ENCODE measurements at regions not wholly inside any gene's neighbourhood (a gene's known extent, or its start where the extent isn't known, plus 50 kb on each side); places are given as distances from the start of the nearest gene placed in this dataset.
"Not testable (repeated sequence)": the region's sequence is repeated elsewhere in the genome, so short reads cannot be mapped to it uniquely, and the experiment has no call there.

DNA sequence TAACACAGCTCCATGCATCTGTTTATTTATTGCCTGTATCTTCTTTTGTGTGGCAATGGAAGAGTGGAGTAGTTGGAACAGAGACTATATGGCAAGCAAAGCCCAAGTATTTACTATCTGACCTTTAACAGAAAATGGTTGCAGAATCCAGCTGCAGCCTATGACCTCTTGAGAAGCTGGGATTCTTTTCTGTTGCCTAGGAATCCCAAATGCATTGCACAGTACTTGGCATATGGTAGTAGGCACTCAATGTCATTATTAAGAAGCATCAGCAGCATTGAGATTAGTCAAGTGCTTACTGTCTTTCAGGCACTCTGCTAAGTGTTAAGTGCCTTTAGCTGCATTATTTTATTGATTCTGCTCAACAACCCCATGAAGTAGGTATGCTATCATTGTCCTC is 331.6 kb downstream of the CCDC85A start:
- DNase-seq (ENCODE audit: low read depth in 2 of 2), result no peak

DNA sequence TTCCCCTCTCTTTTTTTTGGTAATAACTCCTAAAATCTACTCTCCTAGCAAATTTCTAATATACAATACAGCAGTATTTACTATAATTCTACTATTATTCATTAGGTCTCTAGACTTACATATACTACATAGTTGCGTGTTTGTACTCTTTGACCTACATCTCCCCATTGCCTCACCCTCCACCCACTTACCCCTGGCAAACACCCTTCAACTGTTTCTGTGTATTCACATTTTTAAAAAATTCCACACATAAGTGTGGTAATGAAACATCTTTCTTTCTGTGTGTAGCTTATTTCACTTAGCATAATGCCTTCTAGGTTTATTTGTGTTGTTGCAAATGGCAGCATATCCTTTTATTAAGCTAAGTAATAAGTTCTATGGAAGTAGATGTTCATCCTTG is 336.0 kb downstream of the CCDC85A start:
- no peak for DNase-seq (ENCODE audit: low read depth in 2 of 2)

DNA sequence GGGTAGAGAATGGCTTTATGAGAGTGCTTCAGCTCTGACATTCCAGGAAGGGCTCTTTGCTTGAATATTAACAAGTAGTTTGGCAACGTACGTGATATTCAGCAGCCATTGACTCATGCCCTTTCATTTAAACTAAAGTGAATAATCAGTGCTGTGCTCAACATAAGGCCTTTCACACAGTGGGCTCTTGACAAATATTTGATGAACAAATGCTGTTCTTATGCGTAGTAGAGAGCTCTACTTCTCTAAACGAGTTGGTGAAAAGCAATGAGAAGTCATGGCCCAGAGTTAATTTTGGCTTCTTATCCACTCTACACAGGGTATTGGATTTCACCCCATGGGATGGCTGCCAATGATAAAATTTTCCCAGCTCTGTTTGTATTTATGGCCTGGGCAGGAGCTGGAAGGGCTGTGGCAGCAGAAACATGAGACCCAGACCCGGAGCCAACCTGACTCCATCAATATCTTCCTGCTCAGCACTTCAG is 338.9 kb downstream of the CCDC85A start:
- DNase-seq (ENCODE audit: low read depth in 2 of 2), result no peak

DNA sequence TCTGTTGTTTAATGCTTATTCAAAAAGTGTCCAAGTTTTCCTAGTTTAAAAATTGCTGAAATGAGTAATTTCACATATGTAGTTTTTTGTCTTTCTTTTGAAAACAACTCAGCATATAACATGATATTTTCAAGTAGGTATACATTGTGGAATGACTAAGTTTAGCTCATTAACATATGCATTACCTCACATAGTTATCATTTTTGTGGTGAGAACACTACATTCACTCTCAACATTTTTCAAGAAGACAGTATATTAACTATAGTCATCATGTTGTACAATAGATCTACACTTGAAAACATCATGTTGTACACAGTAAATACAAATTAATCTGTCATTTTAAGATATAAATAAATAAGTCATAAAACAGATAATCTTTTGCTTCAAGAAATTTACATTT is 340.0 kb downstream of the CCDC85A start:
- no peak for DNase-seq (ENCODE audit: low read depth in 2 of 2)

DNA sequence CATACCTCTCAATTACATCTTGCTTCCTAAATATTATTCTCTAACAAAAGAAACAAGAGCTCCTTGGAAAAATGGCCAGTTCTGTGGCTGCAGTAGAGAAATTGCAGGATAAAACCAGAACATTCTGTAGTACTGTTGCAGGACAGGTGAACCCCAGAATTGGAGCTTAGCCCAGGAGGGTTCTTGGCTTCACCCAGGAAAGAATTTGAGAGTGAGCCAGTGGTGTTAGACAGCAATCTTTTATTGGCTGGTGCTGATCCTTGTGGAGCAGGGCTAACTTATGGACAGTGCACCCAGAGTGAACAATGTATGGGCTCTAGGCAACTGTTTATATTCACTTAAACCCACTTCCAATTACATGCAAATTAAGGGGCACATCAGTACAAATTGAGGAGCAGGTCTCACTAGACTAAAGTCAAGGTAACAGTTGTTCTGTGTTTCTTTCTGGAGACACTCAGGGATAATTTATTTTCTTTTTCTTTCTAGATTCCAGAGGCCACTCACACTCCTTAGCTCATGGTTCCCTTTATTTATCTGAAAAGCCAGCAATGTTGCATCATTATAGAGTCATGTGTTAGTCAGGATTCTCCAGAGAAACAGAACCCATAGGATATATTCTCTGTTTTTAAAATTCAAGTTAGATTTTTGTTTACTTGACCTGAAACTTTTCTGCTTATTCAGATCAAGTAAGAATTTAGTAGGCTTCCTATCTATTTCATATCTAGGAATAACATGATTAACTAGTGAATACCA is 348.1 kb downstream of the CCDC85A start:
- DNase-seq (ENCODE audit: low read depth in 2 of 2), result no peak

DNA sequence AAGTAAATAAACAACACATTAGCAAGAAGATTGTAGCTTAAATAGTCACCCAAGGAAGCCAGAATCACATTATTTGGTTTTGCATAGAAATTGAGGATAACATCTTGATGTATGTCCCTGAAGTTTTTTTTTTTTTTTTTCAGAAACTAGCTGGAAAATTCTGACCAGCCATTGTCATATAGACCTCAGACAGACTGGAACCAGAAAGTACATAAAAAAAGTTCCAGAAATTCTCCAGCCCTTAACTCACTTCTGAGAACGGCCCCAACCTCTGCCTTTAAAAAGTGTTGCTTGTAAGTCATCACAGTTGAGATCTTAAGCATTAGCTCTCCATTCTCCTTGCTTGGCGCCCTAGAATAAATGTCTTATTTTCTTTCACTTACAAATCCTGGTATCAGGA is 350.5 kb downstream of the CCDC85A start:
- DNase-seq (ENCODE audit: low read depth in 2 of 2), result no peak

DNA sequence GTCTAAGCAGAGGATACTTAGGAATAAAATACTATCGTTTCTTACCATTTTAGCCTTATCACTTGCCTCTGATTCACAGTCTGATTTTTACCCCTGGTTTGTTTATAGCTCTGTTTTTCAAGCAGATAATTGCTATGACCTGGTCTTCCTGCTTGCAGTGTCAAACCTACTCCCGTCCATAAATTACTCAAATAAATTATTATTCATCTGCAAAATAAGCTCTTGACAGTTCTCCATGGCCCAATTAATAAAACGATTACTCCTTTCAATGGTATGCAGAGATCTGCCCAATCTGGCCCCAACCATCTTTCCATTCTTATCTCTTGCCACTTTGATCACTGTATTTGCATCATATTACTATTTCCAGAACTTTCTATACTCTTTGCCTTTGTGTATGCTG is 354.0 kb downstream of the CCDC85A start:
- DNase-seq (ENCODE audit: low read depth in 2 of 2), result no peak

DNA sequence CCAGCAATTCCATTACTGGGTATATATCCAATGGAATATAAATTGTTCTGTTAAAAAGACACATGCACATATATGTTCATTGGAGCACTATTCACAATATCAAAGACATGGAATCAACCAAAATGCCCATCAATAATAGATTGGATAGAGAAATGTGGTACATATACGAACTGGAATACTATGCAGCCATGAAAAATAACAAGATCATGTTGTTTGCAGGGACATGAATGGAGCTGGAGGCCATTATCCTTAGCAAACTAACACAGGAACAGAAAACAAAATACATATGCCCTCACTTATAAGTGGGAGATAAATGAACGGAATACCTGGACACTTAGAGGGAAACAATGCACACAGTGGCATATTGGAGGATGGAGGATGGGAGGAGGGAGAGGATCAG is 355.8 kb downstream of the CCDC85A start:
- no peak for DNase-seq (ENCODE audit: low read depth in 2 of 2)

DNA sequence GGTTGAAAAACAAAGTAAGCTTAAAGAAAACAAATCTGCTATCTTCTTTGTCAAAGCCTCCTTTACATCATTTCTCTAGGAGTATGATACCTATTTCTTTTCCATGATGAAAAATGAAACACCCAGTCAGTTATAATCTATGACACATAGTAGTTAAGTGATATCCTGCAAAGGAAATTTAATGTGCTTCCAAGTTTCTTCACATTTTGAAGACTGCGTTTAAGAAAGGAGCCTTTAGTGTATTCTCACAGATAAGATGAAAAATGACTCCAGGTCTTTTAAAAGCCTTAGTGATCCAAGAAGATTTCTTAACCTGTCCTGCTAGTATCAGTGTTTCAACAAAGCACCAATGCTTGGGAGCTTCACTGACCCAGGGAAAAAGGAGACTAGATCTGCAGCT is 356.7 kb downstream of the CCDC85A start:
- DNase-seq (ENCODE audit: low read depth in 2 of 2), result no peak

DNA sequence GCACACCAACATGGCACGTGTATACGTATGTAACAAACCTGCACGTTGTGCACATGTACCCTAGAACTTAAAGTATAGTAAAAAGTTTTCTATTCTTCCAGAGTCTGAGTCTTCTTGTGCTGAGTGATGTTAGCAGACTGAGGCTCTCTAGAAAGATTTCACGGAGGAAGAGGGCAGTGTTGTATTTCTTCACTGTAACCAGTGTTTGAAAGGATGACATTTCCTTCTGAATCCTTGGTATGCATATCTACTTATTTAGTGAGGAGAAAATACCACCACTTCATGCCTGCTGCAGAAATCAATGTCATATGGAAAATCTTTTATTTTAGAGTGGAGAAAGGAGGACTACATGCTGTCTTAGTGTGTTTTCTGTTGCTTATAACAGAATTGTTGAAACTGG is 357.1 kb downstream of the CCDC85A start:
- DNase-seq (ENCODE audit: low read depth in 2 of 2), result no peak

DNA sequence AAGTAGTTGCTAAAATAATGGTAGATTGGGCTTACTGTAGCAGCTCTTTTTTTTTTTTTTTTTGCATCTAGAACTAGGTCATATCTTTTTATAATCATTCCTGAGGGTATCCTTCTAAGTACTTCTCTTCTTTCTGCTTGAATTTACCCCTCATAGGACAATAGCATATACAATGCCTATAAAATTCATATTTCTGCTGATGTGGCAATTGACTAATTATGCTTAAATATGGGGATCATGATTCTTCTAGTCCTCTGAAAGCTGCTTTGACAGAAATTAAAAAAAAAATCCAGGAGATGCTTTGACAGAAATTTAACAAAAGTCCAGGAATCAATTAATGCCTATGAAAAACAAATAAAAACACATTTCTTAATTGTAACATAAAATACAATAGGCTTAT is 358.4 kb downstream of the CCDC85A start:
- DNase-seq (ENCODE audit: low read depth in 2 of 2), result no peak

DNA sequence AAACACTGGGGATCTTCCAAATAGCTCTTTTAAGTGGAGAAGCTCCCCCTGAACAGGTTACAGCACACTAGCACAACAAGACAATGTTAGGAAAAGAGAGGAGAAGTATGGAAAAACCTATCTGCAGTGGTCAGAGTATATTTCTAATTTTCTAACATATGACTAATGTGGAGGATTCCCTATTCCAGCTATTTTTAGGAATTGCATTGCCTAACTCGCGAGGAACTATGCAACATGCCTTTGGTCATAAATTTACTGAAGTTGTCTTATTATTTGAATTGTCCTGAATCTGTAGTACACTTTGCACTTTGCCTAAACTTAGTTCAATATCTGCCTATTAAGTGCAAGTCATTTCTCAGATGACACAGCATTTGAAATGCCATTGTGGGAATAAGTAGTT is 381.4 kb downstream of the CCDC85A start:
- no peak for DNase-seq (ENCODE audit: low read depth in 2 of 2)

DNA sequence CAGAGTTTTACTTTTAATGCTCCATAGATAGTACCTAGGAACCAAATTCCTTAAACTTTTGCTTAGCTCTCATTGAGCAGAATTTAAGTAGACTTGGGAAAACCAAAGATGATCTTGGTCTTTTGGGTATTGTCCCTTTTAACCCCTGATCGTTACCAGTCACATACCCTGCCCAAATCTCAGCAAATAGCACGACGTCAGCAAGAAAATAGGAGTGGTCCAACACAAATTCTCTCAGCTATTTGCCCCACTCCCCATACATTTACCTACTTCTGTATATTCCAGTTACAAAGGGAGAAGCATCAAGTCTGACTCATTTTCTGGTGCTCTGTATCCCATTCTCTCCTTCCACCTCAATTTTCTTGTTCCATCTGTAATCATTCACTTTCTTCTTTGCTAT is 387.3 kb downstream of the CCDC85A start:
- DNase-seq (ENCODE audit: low read depth in 2 of 2), result no peak

DNA sequence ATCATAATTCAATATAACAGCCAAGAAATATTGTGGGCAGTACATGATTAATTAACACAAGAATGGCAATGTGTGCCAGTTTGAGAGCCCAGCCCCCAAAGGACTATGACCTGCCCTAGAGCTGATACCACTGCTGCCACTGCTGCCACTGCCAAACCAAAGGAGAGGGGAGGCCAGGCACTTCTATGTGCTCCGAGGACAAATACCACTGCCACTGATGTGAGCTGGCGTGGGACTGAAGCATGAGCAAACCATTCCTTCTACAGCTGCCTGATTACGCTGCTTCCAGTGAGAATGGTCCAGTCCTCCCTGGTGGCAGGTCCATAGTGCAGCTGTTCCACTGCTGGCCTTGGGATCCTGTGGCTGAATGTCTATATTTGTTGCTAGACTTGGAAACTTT is 392.2 kb downstream of the CCDC85A start:
- no peak for DNase-seq (ENCODE audit: low read depth in 2 of 2)

DNA sequence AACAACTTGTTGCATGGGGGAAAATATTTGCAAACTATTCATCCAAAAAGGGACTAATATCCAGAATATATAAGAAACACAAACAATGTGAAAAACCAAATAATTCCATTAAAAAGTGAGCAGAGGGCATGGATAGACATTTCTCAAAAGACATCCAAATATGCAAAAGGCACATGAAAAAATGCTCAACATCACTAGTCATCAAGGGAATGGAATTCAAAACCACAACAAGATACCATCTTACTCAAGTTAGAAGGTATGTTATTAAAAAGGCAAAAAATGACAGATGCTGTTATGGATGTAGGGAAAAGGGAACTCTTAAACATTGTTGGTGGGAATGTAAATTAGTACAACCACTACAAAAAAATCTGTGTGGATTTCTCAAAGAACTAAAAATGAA is 396.5 kb downstream of the CCDC85A start:
- no peak for DNase-seq (ENCODE audit: low read depth in 2 of 2)

DNA sequence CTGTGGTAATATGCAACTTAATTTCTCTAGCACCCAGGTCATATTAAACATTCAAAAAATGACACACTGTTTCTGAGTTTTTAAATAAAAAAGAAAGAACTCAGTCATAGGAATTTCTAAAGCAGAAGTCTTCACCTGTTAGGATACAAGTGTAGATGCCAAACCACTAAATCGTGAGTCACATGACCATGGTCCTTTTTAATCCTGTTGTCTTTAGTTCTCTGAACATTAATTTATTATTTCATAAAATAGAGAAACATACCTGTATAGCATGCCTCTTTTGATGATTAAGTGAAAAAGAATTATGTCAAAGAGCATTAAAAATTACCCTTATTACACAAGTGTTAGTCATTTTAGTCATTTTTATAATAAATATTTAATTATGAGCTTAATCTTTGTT is 398.8 kb downstream of the CCDC85A start:
- no peak for DNase-seq (ENCODE audit: low read depth in 2 of 2)

DNA sequence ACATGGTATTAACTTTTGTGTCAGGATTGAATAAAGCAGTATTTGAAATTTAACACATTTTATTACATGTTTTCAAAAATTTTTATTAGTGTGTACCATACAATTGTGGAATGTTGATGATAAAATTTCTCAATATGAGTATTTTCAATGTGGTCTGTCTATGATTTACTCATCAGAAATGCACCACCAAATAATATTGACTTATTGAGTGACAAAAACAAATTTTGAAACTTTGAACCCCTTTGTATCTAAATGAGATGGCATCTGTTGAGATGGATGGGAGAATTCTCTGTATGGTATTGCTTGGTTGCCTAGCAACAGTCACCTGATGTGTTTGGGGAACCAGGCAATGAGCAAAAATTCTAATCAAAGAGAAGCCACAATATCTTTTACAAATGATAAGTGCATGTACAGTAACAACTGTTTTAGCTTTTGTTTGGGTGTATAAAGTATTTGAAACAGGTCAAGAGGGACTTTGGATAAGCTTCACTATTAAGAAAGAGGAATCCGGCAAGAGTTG is 400.1 kb downstream of the CCDC85A start:
- DNase-seq (ENCODE audit: low read depth in 2 of 2), result no peak

DNA sequence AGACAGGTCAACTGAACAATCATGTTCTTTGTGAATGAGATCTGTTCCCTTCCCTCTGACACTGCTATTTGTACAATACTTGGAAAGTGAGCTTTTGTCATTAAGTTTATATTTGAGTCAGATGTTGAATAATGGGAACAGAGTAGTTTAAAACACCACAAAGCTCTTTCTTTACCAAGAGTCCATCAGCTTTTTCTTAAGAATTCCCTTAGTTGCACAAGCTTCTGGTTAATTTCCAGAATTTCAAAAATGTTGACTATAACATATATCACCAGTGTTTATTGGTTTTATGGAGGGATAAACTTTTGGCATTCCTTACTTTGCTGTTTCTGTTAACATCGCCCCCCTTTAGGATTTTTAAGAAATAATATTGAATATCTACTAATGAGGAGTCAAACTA is 403.7 kb downstream of the CCDC85A start:
- no peak for DNase-seq (ENCODE audit: low read depth in 2 of 2)

DNA sequence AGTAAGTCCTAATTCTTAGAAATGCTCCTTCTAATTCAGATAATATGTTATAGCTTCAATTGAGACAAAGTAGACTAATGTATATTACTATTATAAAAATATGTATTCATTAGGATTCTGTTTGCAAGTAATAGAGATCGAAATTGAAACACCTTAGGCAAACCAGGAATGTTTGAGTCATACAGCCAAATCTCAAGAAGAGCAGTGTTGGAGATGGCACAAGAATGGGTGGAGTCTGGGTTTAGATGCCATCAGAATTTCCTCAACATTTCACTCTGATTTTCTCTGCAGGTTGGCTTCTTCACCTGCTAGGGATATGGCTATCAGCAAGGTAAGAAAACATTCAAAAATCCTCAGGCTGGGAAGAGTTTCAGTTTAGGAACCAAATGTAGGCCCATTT is 405.4 kb downstream of the CCDC85A start:
- no peak for DNase-seq (ENCODE audit: low read depth in 2 of 2)

DNA sequence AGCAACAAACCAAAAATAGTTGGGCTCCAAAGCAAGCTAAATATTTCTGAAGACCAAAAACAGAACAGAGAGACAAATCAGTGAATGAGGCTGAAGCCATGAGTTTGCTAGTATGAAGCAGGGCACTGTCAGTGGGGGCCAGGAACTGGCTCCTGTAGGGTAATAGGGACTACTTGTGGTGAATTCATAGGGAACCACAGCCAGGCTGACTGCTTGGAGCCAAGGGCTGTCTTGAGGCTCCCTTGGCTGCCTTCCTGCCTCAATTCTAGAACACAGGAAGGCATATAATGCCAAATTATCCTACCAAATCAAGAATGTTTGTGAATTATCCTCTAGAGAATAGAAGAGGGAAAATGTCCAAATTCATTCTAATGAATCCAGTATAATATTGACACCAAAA is 406.0 kb downstream of the CCDC85A start:
- DNase-seq (ENCODE audit: low read depth in 2 of 2), result no peak

DNA sequence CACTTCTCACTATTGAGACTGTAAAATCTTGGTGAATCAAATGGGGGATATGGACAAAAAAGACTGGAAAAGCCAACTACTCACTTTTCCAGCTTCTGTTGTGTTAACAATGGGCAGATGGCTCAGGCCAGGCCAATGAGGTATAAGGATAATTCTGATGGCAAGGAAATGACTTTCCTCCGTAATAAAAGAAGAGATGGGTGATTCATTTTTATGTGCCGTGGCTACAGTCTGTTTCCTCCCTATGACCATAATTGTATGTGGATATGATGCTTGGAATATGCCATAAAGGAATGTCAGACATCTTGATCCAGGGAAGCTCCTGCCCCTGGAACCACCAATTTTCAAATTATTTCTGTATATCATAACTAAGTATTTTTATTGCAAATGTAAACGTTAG is 406.8 kb downstream of the CCDC85A start:
- no peak for DNase-seq (ENCODE audit: low read depth in 2 of 2)

DNA sequence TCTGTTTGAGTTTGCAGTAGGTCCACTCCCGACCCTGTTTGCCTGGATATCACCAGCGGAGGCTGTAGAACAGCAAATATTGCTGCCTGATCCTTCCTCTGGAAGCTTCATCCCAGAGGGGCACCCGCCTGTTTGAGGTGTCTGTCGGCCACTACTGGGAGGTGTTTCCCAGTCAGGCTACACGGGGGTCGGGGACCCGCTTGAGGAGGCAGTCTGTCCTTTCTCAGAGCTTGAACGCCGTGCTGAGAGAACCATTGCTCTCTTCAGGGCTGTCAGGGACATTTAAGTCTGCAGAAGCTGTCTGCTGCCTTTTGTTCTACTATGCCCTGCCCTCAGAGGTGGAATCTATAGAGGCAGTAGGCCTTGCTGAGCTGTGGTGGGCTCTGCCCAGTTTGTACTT is 422.3 kb downstream of the CCDC85A start:
- DNase-seq (ENCODE audit: low read depth in 2 of 2), result not testable (repeated sequence)

DNA sequence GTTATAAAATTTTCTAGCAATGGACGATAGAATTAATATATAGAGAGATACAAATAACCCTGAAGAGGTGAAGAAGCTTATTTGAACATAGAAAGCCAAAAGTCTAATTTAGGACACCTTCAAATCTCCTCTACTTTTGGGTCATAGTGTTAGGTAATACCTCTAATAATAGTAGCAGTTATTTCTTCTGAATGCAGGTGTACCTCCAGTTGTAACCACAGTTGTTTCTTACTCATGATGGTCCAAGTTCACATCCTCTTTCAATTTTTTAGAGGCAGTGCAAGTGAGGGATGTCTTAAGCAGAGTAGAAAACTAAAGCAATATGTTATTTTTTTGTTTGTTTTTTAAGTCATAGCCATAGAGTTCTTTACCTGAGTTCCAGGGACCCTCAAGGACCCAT is 429.5 kb downstream of the CCDC85A start:
- DNase-seq (ENCODE audit: low read depth in 2 of 2), result no peak

DNA sequence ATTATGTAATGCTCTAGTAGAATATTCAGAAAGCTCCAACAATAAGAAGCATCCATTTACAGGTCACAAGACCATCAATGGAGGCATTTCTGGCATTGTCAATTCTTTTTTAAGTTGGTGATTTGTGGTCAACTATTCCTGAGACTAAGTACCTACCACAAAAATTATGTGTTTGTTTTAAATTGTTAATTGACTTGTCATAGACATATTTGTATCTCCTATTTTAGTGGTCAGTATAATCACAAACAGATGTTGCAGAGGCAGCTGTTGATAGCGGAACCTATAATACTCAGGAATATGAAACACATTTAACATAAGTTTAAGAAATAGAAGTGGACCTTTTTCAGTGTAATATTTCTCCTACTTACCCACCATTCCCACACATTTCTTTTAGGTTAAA is 430.1 kb downstream of the CCDC85A start:
- no peak for DNase-seq (ENCODE audit: low read depth in 2 of 2)

Measured in stimulated activated CD8-positive, alpha-beta memory T cell treated with anti-CD3 and anti-CD28 coated beads, Interleukin-15, amount 100 ng/mL, for 4 hours (primary cell).